Activated CD4-positive, alpha-beta T cell treated with anti-CD3 and anti-CD28 coated beads, Interleukin-2, Interleukin-6, amounts not matched to agents 100 ng/mL and 50 ng/mL, durations not matched to agents 16 hours and 8 hours (primary cell): ENCODE measurements at regions not wholly inside any gene's neighbourhood (a gene's known extent, or its start where the extent isn't known, plus 50 kb on each side); places are given as distances from the start of the nearest gene placed in this dataset.
"Not testable (repeated sequence)": the region's sequence is repeated elsewhere in the genome, so short reads cannot be mapped to it uniquely, and the experiment has no call there.

Experiments used
- DNase-seq: peaks from one replicate; pipeline ENCODE4 v3.0.0-alpha.2; 2020

- no peak for DNase-seq
Observed at GRCh38 chr1:199561334-199561733, 466.2 kb upstream of the NR5A2 start.

DNA sequence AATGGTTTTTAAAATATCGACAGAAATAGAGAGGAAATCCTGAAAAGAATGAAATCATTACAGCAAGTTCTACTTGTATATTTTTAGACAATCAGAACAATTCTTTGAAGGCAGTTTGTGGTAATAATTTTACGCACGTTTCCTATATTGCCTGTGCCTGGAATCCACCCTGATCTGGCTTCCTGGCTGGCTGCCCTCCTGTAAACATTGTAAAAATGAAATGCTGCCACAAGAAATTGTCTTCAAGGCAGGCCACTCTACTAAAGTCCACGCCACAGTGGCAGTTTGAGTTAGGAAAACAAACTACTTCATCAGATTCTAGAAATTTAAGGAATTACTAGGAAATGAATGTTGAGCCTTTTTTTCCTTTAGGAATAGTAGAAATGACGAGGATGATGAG, 454.5 kb upstream of the NR5A2 start:
- no peak for DNase-seq

GRCh38 chr1:199574950-199575349, 452.6 kb upstream of the NR5A2 start:
- no peak for DNase-seq

DNA sequence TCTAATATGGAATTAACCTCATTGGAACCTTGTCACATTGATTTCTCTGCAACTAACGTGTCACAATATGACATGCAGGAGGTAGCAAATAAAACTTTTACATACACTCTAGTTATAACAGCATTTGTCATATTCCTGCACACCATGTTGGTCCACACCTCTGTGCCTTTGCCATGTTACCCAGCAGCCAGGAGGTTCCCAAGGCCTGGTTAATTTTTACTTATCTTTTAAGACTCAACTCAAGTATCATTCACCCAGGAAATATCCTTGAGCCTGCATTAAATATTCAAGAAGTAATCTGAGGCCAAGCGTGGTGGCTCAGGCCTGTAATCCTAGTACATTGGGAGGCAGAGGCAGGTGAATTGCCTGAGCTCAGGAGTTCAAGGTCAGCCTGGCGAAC, 447.2 kb upstream of the NR5A2 start:
- no peak for DNase-seq

DNA sequence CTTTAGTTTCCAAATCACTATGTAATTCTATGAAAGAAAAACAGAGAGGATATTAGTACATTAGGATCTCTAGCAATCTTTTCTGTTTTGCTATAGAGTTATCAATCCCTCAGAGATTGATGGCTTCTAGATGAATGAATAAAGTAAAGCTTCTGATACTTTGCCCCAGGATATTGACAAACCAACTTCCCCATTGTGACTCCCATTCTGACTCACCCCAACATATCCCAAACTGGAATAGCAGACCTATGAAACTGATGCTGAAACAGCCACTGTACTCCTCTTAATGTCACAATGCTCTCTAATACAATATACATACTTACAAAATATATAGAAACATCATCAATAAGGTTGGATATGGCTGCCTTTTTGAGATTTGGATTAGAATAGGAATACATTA, 442.1 kb upstream of the NR5A2 start:
- DNase-seq: no peak

- DNase-seq: peak; percentile 30
Observed at GRCh38 chr1:199590708-199591107, 436.8 kb upstream of the NR5A2 start.

GRCh38 chr1:199591468-199591867, 436.0 kb upstream of the NR5A2 start:
- DNase-seq: no peak

DNA sequence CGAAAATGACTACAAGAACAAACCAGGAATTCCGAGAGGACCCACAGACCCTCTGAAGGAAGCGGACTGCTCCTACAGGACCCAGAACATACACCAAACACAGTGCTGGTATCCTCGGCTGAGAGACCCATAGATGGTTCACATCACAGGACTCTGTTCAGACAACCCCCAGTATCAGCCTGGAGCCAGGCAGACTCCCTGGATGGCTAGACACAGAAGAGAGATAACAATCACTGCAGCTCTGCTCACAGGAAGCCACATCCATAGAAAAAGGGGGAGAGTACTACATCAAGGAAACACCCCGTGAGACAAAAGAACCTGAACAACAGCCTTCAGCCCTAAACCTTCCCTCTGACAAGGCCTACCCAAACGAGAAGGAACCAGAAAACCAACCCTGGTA, 434.0 kb upstream of the NR5A2 start:
- DNase-seq: no peak

DNA sequence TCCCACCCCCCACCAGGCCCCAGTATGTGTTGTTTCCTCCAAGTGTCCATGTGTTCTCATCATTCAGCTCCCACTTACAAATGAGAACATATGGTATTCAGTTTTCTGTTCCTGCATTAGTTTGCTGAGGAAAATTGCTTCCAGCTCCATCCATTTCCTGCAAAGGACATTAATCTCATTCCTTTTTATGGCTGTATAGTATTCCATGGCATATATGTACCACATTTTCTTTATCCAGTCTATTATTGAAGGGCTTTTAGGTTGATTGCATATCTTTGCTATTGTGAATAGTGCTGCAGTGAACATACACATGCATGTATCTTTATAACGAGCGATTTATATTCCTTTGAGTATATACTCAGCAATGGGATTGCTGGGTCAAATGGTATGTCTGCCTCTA, 431.1 kb upstream of the NR5A2 start:
- DNase-seq: not testable (repeated sequence)

DNA sequence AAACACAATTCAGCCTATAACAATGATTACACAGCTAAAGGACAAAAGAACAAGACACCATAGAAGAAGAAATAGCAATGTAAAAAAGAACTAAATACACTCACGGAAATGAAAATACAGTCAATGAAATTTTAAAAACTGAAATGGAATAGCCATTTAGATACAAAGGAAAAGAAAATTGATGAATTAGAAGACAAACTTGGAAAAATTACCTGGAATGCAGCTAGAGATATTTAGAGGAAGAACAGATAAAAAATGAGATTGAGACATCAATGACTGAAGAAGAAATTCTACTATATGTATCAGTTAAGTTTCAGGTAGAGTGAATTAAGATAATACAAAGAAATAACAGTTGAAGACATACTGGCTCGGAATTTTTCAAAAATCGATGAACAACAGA, 430.4 kb upstream of the NR5A2 start:
- no peak for DNase-seq

DNA sequence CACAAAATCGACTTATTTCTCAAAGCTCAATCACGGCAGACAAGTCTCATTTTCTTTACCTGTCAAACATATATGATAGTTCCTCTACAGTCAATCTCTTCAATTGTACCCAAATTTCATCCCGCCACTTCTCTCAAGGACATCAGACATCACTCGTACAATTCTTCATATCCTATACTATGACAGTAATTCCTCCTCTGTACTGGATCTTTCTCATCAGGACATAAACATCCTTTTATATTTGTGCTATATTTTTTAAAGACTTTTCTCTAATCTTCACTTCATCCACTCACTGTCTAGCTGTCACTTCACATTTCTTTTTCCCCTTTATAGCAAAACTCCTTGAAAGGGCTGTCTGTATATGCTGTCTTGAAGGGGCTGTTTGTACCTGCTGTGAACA, 419.1 kb upstream of the NR5A2 start:
- DNase-seq: no peak

DNA sequence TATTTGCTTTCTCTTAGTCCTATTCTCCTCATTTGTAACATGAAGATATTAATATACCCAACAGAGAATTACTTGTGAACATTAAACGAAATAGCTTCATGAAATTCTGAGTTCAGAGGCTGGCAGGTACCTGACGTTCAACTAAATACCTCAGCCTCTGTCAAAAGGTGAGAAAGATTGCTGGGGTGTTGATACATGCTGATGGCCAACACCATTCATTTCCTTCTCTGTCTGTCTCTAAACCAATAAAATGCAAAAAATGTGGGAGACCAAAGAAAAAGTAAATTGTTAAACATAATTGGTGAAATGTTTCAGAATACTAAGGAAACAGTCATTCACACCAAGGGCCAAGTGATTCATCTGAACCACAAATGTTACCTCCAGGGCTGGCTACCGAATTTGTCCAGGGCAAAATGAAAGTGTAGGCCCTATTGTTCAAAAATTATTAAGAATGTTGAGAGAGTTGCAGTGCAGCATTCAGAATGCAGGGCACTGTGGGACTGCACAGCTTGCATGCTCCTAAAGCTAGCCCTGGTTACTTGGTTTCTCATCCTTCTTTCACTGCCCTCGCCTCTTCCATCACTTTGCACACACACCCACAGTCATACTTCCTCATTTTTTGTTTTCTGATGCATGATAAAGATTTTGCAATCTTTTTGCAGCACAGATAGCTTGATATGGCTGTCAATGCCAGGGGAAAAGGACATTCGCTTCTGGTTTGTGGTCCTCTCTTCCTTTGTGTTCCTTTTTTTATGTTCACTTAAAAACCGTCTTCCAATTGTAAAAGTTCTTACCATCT, 414.3 kb upstream of the NR5A2 start:
- DNase-seq: no peak

GRCh38 chr1:199616947-199617346, 410.6 kb upstream of the NR5A2 start:
- DNase-seq: no peak

DNA sequence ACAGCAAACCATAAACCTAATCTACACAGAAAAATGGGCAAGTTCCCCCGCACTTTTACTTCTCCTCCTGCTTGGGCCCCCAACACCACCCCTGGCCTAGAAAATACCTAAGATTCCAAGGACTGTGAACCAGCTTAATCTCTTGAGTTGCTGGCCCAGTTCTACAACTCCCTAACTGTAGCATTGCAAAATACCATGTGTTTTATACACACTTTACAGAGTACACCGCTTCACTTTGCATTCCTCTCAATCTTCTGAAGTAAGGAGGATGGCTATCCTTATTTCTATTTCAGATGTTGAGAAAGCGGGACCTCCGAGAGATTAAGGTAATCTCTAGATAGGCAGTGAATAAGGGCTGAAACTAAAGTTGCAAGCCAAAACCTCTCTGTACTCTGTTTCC, 408.3 kb upstream of the NR5A2 start:
- DNase-seq: no peak

DNA sequence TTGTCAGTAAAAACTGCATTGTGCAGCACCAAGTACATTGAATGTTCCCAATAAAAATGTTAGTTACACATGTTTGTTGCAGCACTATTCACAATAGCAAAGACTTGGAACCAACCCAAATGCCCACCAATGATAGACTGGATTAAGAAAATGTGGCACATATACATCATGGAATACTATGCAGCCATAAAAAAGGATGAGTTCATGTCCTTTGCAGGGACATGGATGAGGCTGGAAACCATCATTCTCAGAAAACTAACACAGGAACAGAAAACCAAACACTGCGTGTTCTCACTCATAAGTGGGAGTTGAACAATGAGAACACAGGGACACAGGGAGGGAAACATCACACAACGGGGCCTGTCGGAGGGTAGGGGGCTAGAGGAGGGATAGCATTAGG, 401.3 kb upstream of the NR5A2 start:
- not testable (repeated sequence) for DNase-seq

DNA sequence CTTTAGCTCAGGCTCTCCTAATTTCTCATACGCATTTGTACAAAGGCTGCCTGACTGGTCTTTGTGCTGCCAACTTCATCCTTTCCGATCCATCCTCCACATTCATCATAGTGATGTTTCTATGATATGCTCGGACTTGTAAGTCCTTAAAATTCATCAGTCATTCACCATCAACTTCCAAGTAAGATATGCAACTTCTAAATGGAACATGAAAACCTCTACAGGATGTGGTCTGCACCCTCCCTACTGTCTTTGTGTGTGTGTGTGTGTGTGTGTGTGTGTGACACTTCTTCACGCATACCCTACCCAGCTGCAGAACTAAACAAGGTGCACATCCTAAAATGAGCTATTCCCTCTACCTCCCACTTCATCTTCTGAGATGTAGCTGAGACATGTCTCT, 397.9 kb upstream of the NR5A2 start:
- DNase-seq: no peak

GRCh38 chr1:199639453-199639852, 388.1 kb upstream of the NR5A2 start:
- no peak for DNase-seq

GRCh38 chr1:199641531-199641930, 386.0 kb upstream of the NR5A2 start:
- DNase-seq: no peak

DNA sequence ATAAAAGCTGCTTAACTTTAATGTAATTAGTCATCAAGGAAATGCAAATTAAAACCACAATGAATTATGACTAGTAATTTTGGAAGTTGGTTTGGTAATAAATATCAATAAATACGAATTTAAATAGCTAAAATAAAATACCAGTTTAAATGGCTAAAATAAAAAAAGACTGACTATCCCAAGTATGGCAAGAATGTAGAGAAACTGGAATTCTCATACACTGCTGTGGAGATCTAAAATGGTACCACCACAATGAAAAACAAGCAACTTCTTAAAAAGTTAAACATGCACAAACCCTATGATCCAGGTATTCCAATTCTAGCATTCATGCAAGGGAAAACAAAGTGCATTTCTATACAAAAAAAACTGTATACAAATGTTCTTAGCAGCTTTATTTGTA, 382.6 kb upstream of the NR5A2 start:
- DNase-seq: no peak

GRCh38 chr1:199646761-199647160, 380.7 kb upstream of the NR5A2 start:
- no peak for DNase-seq

- no peak for DNase-seq
Observed at GRCh38 chr1:199657449-199657848, 370.1 kb upstream of the NR5A2 start.

DNA sequence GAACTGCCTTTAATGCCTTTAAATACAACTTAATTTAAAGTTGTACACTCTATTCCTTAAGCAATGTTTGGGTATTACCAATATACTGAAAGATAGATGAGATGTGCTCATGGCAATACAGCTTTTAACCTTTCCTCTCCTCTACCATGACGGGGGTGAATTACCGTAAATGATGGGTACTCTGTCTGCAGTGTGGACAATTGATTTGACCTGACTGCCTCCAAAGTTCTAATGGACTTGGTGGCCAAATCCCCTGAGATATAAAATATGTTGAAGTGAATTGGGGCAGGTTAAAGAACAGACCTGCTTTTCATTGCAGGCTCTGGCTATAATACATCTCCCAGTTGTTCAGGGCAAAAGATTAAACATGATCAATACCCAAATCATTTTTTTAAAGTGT, 367.4 kb upstream of the NR5A2 start:
- DNase-seq: no peak

DNA sequence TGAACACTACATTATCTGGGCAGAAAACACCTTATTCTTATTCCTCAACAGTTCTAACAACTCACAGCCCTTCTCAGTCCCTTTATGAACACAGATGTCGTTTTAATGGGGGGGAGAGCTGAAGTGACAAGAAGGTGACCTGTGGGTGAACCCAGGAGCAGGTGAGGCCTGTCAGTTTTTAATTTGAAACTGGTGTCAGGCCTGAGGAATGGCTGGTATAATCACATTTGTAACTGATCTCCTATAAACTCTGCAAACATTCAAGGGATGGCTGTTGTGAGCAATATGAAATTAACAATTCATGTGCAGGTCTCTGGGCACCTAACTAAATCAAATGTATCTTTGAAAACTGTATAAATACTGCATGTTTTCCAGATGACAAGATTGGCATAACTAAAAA, 362.1 kb upstream of the NR5A2 start:
- DNase-seq: no peak

GRCh38 chr1:199667089-199667488, 360.4 kb upstream of the NR5A2 start:
- no peak for DNase-seq

DNA sequence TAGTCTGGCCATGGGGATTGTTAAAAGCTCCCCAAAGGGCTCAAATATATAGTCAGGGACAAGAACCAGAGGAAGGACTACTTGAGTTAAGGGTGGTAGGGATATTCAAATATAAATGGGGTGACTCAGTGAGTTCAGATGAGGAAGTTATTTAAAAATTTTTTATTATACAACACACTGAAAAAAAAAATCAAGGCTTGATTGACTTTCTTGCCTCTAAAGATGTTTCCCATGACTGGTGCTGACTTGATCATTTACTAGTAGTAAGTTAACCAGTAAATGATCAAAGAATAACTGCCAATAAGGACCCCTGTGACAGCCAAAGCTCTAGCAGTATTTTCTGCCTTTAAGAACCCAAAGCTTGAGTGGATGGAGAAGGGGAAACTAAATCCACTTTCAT, 357.6 kb upstream of the NR5A2 start:
- no peak for DNase-seq
